Eye (tissue), 1 donor: ENCODE measurements at regions not wholly inside any gene's neighbourhood (a gene's known extent, or its start where the extent isn't known, plus 50 kb on each side); places are given as distances from the start of the nearest gene placed in this dataset.

Experiments used
- DNase-seq: peaks from one replicate; pipeline ENCODE4 v3.0.0-alpha.2; 2015

DNA sequence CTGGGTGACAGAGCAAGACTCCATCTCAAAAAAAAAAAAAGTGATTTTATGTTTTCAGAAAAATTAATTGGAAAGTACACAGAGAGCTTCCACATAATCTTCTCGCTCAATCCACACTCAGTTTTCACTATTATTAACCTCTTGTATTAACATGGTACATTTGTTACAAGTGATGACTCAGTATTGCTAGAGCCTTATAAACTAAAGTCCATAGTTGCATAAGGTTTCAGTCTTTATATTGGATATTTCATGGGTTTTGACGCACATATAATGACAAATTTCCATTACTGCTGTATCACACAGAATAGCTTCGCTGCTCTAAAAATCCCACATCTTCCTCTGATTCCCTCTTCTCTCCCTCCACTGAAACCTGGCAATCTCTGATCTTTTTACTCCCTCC lies 603.5 kb downstream of the XIRP2 start:
- DNase-seq: no peak

- DNase-seq: no peak
Observed at GRCh38 chr2:167490455-167490854, 602.2 kb downstream of the XIRP2 start.

GRCh38 chr2:167489325-167489724 lies 601.0 kb downstream of the XIRP2 start:
- DNase-seq: peak; percentile 75

DNA sequence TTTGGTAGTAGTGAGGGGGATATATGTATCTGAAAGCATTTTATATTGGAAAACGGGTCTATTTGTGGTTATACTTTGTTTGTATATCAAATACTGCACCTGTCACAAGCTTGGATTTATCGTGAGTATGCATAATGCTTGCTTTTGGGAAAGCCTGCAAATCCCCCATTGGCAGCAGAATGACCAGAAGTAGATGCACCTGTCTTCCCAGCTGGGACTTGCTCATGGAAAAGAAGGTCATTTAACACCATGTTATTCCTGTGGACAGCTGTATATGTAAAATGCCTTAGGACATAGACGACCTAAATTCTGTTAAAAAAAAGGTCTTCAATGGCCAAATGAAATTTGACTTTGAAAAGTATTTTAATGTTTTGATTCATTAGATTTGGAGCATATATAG lies 599.4 kb downstream of the XIRP2 start:
- no peak for DNase-seq

DNA sequence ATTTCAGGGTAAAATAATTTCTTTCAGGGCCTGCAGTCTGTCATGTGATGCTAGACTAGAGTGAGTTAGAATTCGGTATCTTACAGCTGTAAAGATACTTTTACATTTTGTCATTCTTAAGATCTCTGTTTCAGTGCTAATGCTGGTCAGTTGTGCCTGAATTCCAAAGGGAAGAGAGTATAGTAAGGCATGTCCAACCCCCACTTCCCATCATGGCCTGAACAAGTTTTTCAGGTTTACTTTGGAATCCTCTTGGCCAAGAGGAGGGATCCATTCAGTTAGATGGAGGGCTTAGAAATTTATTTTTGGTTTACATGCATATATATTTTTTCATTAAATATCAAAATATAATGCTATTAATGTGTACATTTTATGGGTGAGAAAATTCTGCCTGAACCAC lies 596.6 kb downstream of the XIRP2 start:
- DNase-seq: no peak

DNA sequence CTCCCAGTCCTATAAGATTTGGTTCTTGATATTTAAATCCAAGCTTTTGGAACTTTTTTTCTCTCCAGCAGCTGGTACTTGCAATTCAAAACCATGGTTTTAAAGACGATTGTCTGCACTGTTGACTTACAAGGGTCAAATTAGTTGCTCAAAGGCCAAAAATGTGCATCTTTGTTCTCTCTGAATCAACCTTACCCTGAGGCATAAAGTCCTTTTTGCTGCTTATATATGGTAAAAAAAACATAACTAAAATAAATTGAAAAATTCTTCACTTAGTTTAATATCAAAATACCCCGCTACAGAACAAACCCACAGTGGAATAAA lies 592.7 kb downstream of the XIRP2 start:
- DNase-seq: no peak

DNA sequence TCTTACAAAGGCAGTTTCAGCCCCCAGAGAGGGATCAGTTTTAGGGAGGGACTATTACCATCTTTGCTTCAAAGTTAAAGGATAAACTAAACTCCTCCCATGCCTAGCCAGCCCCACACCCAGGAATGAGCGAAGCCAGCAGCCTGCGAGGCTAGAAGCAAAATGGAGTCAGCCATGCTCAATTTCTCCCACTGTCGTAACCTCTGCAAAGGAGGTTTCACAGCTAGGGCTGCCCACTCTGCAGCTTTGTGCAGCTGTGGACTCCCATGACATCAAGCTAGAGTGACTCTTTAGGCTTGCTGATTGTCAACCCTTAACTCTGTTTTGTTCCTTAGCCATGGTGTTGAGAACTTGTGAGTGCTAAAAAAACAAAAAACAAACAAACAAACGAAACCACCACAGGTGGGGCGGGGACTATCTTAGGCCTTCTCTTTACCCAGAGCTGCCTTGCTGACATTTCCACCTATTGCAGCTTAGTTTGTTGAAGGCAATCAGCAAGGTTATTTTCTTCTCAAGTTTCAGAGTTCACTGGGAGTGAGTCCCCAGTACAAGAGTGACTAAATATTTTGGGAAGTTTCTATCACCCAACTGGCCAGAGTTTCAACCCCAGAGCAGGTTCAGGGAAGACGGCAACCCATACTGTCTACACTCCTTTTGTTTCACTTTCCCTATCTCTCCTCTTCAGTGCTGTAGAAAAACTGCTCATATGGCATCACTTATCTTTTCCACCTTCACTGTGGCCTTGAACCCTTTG lies 592.1 kb downstream of the XIRP2 start:
- DNase-seq: no peak

DNA sequence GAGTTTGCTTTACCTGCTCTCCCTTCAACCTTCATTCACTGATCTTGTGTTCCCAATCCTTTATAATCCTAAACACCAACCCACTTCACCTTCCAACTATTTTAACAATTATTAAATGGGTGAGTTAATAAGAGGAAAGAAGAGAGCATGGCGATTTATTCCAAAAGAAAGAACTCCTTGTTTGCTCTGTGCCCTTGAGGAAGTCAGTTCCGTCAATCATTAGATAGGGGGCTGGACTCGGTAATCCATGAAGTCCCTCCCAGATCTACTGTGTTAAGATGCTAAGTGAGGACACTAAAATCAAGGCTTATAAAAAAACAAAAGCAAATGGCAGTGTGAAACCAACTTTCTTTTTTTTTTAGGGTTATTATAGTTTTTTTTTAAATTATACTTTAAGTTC lies 589.9 kb downstream of the XIRP2 start:
- no peak for DNase-seq

- peak; percentile 88 for DNase-seq
Observed at GRCh38 chr2:167475791-167476190, 587.5 kb downstream of the XIRP2 start.

- DNase-seq: no peak
Observed at GRCh38 chr2:167471734-167472133, 583.5 kb downstream of the XIRP2 start.

DNA sequence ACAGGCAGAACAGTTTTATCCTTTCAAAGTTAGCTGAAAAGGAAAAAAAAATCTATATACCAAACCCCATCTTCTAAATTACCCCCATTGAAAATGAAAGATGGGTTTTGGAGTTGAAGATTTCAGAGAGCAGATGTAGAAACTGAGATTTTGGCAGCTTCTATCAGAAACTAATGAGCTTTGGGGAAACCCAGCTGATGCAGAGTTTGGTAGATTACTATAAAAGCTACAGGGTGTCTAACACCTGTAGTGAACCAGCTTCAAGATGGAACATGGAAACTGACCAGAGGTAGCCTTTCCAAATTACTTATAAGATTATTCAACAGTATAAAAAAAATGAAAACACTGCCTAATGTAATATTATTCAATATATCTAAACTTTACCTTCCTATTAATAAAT lies 583.1 kb downstream of the XIRP2 start:
- no peak for DNase-seq

DNA sequence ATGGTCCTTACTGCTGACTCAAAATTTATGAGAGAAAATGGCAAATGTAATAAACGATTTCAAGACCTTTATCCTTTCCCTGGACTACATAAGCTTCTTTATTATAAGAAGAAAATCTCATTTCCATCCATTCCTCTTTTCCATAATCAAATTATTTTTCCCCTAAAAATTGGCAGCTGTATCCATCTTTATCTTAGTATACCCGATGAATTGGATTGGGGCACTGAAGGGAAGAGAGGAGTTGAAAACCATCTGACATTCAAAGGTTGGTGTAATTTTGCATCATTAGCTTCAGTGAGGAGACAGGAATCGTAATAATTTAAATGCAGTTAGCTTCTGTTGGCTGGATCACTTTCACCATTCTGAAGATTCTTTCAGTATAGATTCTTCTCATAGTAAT lies 574.1 kb downstream of the XIRP2 start:
- no peak for DNase-seq

- no peak for DNase-seq
Observed at GRCh38 chr2:167454036-167454435, 565.8 kb downstream of the XIRP2 start.

- no peak for DNase-seq
Observed at GRCh38 chr2:167451496-167452289, 563.4 kb downstream of the XIRP2 start.

DNA sequence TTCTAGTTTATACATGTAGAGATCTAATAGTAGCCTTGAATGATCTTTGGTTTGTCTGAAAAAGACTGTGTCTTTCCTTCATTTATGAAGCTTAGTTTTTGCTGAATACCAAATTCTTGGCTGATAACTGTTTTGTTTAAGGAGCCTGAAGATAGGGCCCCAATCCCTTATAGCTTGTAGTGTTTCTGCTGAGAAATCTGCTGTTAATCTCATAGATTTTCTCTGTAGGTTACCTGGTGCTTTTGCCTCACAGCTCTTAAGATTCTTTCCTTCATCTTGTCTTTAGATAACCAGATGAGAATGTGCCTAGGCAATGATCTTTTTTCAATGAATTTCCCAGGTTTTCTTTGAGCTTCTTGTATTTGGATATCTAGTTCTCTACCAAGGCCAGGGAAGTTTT lies 562.1 kb downstream of the XIRP2 start:
- no peak for DNase-seq

DNA sequence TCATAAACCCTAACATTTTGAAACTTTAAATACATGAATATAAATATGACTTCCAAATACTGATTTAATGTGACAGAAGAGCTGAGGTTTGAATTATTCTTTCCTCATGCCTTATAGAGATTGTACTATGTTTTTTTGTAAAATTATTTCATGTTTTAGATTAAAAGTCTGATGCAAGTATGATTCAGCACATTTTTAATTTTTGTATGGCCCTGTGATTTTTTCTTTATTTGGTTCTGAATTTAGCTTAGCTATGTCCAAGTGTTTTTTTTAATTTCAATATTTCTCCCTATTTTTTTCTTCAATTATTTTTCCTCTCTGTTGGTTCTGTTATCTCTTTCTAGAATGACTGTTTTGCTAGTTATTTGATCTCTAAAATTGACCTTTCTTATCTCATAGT lies 552.1 kb downstream of the XIRP2 start:
- no peak for DNase-seq

GRCh38 chr2:167438206-167438605 lies 549.9 kb downstream of the XIRP2 start:
- no peak for DNase-seq

DNA sequence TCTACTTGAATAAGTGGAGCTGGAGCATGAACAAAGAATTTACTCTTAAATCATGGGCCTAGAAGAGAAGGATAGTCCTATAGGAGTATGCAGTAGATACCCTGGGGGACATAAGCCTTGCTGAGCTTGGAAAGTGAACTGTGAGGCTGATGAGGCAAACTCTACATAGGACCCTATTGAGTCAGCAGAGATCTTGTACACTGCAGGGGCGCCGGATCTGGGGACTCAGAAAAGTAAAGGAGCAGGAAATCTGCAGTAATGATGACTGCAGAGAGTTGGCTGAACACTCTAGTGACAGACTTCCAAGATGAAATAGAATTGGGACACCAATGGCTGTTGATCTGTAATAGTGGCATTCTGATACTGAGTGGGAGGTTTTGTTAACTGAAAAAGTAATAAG lies 543.7 kb downstream of the XIRP2 start:
- no peak for DNase-seq

- no peak for DNase-seq
Observed at GRCh38 chr2:167430447-167430846, 542.2 kb downstream of the XIRP2 start.

- DNase-seq: no peak
Observed at GRCh38 chr2:167424803-167425755, 536.8 kb downstream of the XIRP2 start.

GRCh38 chr2:167424221-167424620 lies 535.9 kb downstream of the XIRP2 start:
- no peak for DNase-seq

DNA sequence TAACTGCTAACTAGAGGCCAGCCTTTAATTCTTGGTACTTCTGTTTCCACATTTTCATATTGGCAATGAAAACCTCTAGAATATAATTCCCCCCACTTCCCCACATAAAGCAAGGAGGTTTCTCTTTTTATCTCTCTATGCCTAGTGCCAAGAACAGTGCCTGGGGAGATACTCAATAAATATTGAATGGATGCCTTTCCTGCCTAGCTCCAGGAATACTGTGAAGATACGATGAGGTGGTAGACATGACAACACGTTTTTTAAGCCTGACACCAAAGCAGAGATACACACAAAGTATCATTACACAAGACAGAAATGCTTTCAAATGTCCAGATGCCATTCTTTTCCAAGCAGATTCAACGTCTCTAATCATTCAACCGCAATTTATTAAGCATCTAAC lies 535.5 kb downstream of the XIRP2 start:
- DNase-seq: no peak

DNA sequence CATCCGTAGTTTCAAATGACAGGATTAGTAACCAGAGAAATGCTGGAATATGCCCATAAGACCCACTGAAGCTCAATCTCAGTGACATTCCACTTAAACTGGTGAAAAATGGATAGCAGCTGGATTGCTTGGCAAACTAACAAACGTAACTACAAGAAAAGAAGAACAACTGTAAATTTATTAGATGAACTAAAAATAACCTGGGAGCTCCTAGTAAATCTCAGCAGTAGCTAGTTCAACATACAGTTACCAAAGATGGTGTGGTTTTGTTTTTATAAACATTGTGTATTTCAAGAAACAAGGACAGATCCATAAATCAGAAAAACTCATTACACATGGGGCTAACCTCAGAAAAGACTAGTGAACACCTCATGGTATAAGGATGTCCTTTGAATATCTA lies 531.9 kb downstream of the XIRP2 start:
- no peak for DNase-seq

- DNase-seq: no peak
Observed at GRCh38 chr2:167415068-167415467, 526.8 kb downstream of the XIRP2 start.
